Neural crest cell (in vitro differentiated cells): ENCODE measurements at regions not wholly inside any gene's neighbourhood (a gene's known extent, or its start where the extent isn't known, plus 50 kb on each side); places are given as distances from the start of the nearest gene placed in this dataset.

Experiments
- DNase-seq: peaks from one replicate; pipeline ENCODE4 v3.0.0; 2021; ENCODE audit warnings: low read depth, mixed read lengths, low spot score
- H3K27ac Mint-ChIP-seq: one replicate; pipeline ENCODE4 v1.8.0; 2021; ENCODE audit warnings: mild to moderate bottlenecking, mixed read lengths; ENCODE audit not compliant: unreplicated experiment
- H3K27me3 Mint-ChIP-seq: 2 replicates; pipeline ENCODE4 v1.8.0; 2021; ENCODE audit warnings: low read depth, mild to moderate bottlenecking, mixed read lengths
- H3K36me3 Mint-ChIP-seq: 2 replicates; pipeline ENCODE4 v1.8.0; 2021; ENCODE audit warnings: low read depth, mild to moderate bottlenecking, mixed read lengths
- H3K4me1 Mint-ChIP-seq: 2 replicates; pipeline ENCODE4 v1.8.0; 2021; ENCODE audit warnings: mixed read lengths
- H3K4me3 Mint-ChIP-seq: one replicate; pipeline ENCODE4 v1.8.0; 2021; ENCODE audit warnings: mild to moderate bottlenecking, mixed read lengths
- H3K9me3 Mint-ChIP-seq: 2 replicates; pipeline ENCODE4 v1.8.0; 2021; ENCODE audit warnings: mixed read lengths
- CTCF ChIP-seq: fragments of 200-600 bp; sonication (generic); conservative IDR thresholded peaks from 2 replicates; pipeline ENCODE4 v1.5.0; 2021; ENCODE audit warnings: antibody characterized with exemption, mild to moderate bottlenecking

- DNase-seq: no peak
- no peaks in the 10 kb centered on the region for H3K27me3 Mint-ChIP-seq
- H3K9me3 Mint-ChIP-seq: peaks cover 5% of the 10 kb centered on the region
- TF ChIP-seq CTCF: no peak
- H3K4me3 Mint-ChIP-seq: no peak overlapping the region
- no peak overlapping the region for H3K27ac Mint-ChIP-seq
- peaks cover 14% of the 10 kb centered on the region for H3K36me3 Mint-ChIP-seq
- H3K4me1 Mint-ChIP-seq: peaks cover 45% of the 10 kb centered on the region
These were observed 136.1 kb downstream of the ZFP36L2 start for GRCh38 chr2:43090317-43090716.

GRCh38 chr2:43088143-43089073 lies 138.0 kb downstream of the ZFP36L2 start:
- peaks cover 5% of the 10 kb centered on the region for H3K9me3 Mint-ChIP-seq
- no peak for DNase-seq
- peaks cover 14% of the 10 kb centered on the region for H3K36me3 Mint-ChIP-seq
- peaks cover 64% of the 10 kb centered on the region for H3K4me1 Mint-ChIP-seq
- H3K4me3 Mint-ChIP-seq: no peak overlapping the region
- H3K27me3 Mint-ChIP-seq: no peaks in the 10 kb centered on the region
- peak overlapping the region; percentile 47 for H3K27ac Mint-ChIP-seq
- no peak for TF ChIP-seq CTCF

GRCh38 chr2:43087413-43087812 lies 139.0 kb downstream of the ZFP36L2 start:
- Mint-ChIP-seq H3K36me3 (peaks cover 14% of the 10 kb centered on the region), H3K4me3 (no peak overlapping the region), H3K9me3 (peaks cover 5% of the 10 kb centered on the region), H3K27ac (peak overlapping the region; percentile 46), H3K4me1 (peaks cover 71% of the 10 kb centered on the region), H3K27me3 (no peaks in the 10 kb centered on the region)
- no peak for TF ChIP-seq CTCF
- no peak for DNase-seq

- no peak for DNase-seq
- Mint-ChIP-seq H3K27ac (peak overlapping the region; percentile 94), H3K4me1 (peaks cover 70% of the 10 kb centered on the region), H3K27me3 (no peaks in the 10 kb centered on the region), H3K9me3 (peaks cover 5% of the 10 kb centered on the region), H3K36me3 (peaks cover 11% of the 10 kb centered on the region), H3K4me3 (peak overlapping the region; percentile 38)
- no peak for TF ChIP-seq CTCF
These were observed 139.8 kb downstream of the ZFP36L2 start for GRCh38 chr2:43086451-43087221.

GRCh38 chr2:43085929-43086328 lies 140.5 kb downstream of the ZFP36L2 start:
- H3K4me3 Mint-ChIP-seq: no peak overlapping the region

More at GRCh38 chr2:43085929-43086328, 140.5 kb downstream of the ZFP36L2 start:
- no peak for DNase-seq
- no peak for TF ChIP-seq CTCF
- peaks cover 72% of the 10 kb centered on the region for H3K4me1 Mint-ChIP-seq
- H3K9me3 Mint-ChIP-seq: peaks cover 5% of the 10 kb centered on the region
- H3K27me3 Mint-ChIP-seq: no peaks in the 10 kb centered on the region
- peak overlapping the region; percentile 96 for H3K27ac Mint-ChIP-seq
- peaks cover 11% of the 10 kb centered on the region for H3K36me3 Mint-ChIP-seq
